GM18858 (cell line): ENCODE measurements at regions not wholly inside any gene's neighbourhood (a gene's known extent, or its start where the extent isn't known, plus 50 kb on each side); places are given as distances from the start of the nearest gene placed in this dataset.

Source experiments
- ATAC-seq: cut with Tn5 transposase; IDR thresholded peaks from one replicate; pipeline ENCODE4 v1.9.1; 2021; ENCODE audit not compliant: unreplicated experiment

- ATAC-seq = no peak
These were observed 402.8 kb upstream of the JAG1 start for GRCh38 chr20:11076434-11077105.

GRCh38 chr20:11077226-11077625, 403.4 kb upstream of the JAG1 start:
- ATAC-seq = no peak

GRCh38 chr20:11080010-11080409, 406.2 kb upstream of the JAG1 start:
- ATAC-seq = no peak

GRCh38 chr20:11080781-11081377, 407.1 kb upstream of the JAG1 start:
- ATAC-seq = no peak

GRCh38 chr20:11083841-11084240, 410.0 kb upstream of the JAG1 start:
- no peak for ATAC-seq

GRCh38 chr20:11084508-11084907, 410.7 kb upstream of the JAG1 start:
- no peak for ATAC-seq

- ATAC-seq = no peak
These were observed 413.2 kb upstream of the JAG1 start for GRCh38 chr20:11086970-11087369.

- no peak for ATAC-seq
These were observed 417.0 kb upstream of the JAG1 start for GRCh38 chr20:11090751-11091150.

- no peak for ATAC-seq
These were observed 417.7 kb upstream of the JAG1 start for GRCh38 chr20:11091511-11091910.

GRCh38 chr20:11092151-11092550, 418.4 kb upstream of the JAG1 start:
- ATAC-seq = no peak

GRCh38 chr20:11094196-11094595, 420.4 kb upstream of the JAG1 start:
- no peak for ATAC-seq

GRCh38 chr20:11094711-11095110, 420.9 kb upstream of the JAG1 start:
- no peak for ATAC-seq

- ATAC-seq = no peak
These were observed 425.1 kb upstream of the JAG1 start for GRCh38 chr20:11098888-11099287.

- ATAC-seq = no peak
These were observed 427.4 kb upstream of the JAG1 start for GRCh38 chr20:11101243-11101642.

GRCh38 chr20:11101696-11102095, 427.9 kb upstream of the JAG1 start:
- ATAC-seq = no peak

GRCh38 chr20:11103866-11104265, 430.1 kb upstream of the JAG1 start:
- no peak for ATAC-seq

GRCh38 chr20:11108102-11108810, 434.5 kb upstream of the JAG1 start:
- no peak for ATAC-seq

- no peak for ATAC-seq
These were observed 436.7 kb upstream of the JAG1 start for GRCh38 chr20:11110535-11110934.

GRCh38 chr20:11111191-11111590, 437.4 kb upstream of the JAG1 start:
- ATAC-seq = no peak

GRCh38 chr20:11112832-11113231, 439.0 kb upstream of the JAG1 start:
- no peak for ATAC-seq

- ATAC-seq = no peak
These were observed 440.6 kb upstream of the JAG1 start for GRCh38 chr20:11114382-11114781.

GRCh38 chr20:11117808-11118528, 444.2 kb upstream of the JAG1 start:
- no peak for ATAC-seq
